ENCODE measurements at regions not wholly inside any gene's neighbourhood (a gene's known extent, or its start where the extent isn't known, plus 50 kb on each side); places are given as distances from the start of the nearest gene placed in this dataset.

GRCh38 chr1:60132108-60132507, 58.5 kb upstream of the C1orf87 start:
- DNase-seq (ENCODE audit: low read depth in 3 of 3): no peak

GRCh38 chr1:60130703-60131102, 57.1 kb upstream of the C1orf87 start:
- no peak for DNase-seq (ENCODE audit: low read depth in 3 of 3)

- DNase-seq (ENCODE audit: low read depth in 3 of 3): no peak
Measured at GRCh38 chr1:60129911-60130310, 56.3 kb upstream of the C1orf87 start.

- no peak for DNase-seq (ENCODE audit: low read depth in 3 of 3)
Measured at GRCh38 chr1:60126723-60127122, 53.2 kb upstream of the C1orf87 start.

Data from stimulated activated CD4-positive, alpha-beta T cell treated with anti-CD3 and anti-CD28 coated beads, TNF-alpha, amount 100 ng/mL, for 48 hours (primary cell).